ENCODE measurements at regions not wholly inside any gene's neighbourhood (a gene's known extent, or its start where the extent isn't known, plus 50 kb on each side); places are given as distances from the start of the nearest gene placed in this dataset.

DNA sequence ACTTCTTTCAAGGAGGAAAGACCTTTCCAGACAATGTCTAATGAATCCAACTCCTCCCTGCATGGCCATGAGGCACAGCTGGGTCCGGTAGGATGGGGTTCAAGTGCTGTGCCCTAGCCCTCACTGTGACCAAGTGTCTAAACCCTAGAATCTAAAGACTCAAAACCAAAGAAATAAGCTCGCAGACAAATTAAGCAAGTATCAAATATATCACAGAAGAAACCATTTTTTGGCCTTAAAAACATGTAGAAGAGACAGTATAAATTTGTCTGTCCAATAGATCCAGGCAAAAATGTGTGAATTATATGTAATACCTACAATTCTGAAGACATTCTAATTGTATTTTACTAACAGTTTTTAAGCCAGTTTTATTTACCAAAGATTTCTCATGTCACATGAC, 56.4 kb upstream of the WDR17 start:
- TF ChIP-seq TARDBP (IDR thresholded peaks at IDR 0.05) (no peak), FOXK2 (IDR thresholded peaks at IDR 0.05) (no peak), FOXM1 (IDR thresholded peaks at IDR 0.05; ENCODE audit: borderline replicate concordance) (no peak), ARNT (IDR thresholded peaks at IDR 0.05) (no peak), SUZ12 (IDR thresholded peaks at IDR 0.05) (no peak), LEF1 (IDR thresholded peaks at IDR 0.05; ENCODE audit: borderline replicate concordance) (no peak), ZNF384 (IDR thresholded peaks at IDR 0.05) (no peak), BHLHE40 (IDR thresholded peaks at IDR 0.05; ENCODE audit: borderline replicate concordance) (no peak), SP1 (IDR thresholded peaks at IDR 0.05) (no peak), ELF4 (IDR thresholded peaks at IDR 0.05) (no peak), CTBP1 (IDR thresholded peaks at IDR 0.05; ENCODE audit: borderline replicate concordance) (no peak), NFRKB (IDR thresholded peaks at IDR 0.05) (no peak), HDGF (IDR thresholded peaks at IDR 0.05; ENCODE audit: borderline replicate concordance) (no peak), FOXA1 (IDR thresholded peaks at IDR 0.05) (no peak), L3MBTL2 (conservative IDR thresholded peaks at IDR 0.05) (no peak)
- TF ChIP-seq, protein P1, sequence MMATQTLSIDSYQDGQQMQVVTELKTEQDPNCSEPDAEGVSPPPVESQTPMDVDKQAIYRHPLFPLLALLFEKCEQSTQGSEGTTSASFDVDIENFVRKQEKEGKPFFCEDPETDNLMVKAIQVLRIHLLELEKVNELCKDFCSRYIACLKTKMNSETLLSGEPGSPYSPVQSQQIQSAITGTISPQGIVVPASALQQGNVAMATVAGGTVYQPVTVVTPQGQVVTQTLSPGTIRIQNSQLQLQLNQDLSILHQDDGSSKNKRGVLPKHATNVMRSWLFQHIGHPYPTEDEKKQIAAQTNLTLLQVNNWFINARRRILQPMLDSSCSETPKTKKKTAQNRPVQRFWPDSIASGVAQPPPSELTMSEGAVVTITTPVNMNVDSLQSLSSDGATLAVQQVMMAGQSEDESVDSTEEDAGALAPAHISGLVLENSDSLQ (IDR thresholded peaks at IDR 0.05) = no peak
- CTCF ChIA-PET = no interaction called here
- DNase-seq (ENCODE audit: extremely low spot score) = no peak
- POLR2A ChIA-PET = no interaction called here

DNA sequence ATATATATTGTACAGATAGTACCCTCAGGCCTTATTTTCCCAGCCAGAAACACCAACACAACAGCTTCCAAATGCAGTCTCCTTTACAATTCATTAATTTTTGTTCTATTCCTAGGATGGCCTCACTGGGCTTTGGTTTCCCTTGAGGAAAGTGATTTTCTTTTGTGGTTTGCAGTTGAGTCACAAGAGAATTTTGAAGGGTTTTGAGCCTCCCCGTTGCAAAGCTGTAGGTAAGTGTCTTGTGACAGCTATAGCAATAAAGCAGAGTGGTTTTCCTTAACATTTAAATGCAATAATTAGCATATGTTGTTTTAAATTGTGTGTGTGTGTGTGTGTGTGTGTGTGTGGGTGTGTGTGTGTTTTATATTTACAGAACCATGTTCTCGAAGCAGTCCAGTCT, 54.1 kb upstream of the WDR17 start:
- no peak for TF ChIP-seq TARDBP (IDR thresholded peaks at IDR 0.05)
- TF ChIP-seq NFRKB (IDR thresholded peaks at IDR 0.05) = no peak
- no peak for TF ChIP-seq SUZ12 (IDR thresholded peaks at IDR 0.05)
- TF ChIP-seq SP1 (IDR thresholded peaks at IDR 0.05) = no peak
- TF ChIP-seq FOXA1 (IDR thresholded peaks at IDR 0.05) = no peak
- no peak for TF ChIP-seq FOXM1 (IDR thresholded peaks at IDR 0.05; ENCODE audit: borderline replicate concordance)
- POLR2A ChIA-PET = interaction anchor here (0.7 kb wide), 1 partner anchor 10 kb away, joined by 3 read pairs; no protein-coding TSS in a partner anchor
- CTCF ChIA-PET = no interaction called here
- no peak for DNase-seq (ENCODE audit: extremely low spot score)

DNA sequence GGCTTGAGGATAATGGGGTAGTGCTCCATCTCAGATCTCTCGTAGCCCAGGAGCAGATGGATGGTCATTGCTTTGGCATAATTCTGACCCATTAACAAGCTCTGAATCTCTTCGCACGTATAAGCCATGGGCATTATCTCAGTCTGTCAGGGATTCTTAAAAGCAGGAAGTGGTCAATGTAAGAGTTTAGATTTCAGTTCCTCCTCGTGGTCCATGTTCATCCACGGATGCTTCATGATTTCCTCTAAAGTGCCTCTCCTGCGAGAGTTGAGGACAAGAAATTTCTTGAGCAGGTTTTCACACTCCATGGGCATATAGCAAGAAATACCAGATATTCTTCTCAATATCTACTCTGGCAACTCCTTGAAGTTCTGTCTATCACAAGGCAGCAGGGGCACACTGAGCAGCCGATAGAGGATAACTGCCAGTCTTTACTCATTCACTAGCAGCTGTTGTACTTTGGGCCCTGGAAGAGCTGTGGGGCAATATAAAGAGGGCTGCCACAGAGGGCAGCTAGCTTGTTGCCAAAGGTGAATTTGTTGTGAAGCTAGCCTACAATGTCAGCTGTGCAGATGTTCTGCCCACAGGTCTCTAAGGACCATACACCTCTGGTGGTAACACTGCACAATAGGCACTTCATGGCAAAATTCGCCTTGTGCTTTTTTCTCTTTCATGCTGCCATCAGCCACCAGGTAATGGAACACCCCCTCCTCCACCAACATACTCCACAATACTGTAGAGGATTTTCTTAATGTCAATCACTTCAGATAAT, 52.0 kb upstream of the WDR17 start:
- TF ChIP-seq CTBP1 (IDR thresholded peaks at IDR 0.05; ENCODE audit: borderline replicate concordance) (no peak), L3MBTL2 (conservative IDR thresholded peaks at IDR 0.05) (no peak), ELF4 (IDR thresholded peaks at IDR 0.05) (no peak), BHLHE40 (IDR thresholded peaks at IDR 0.05; ENCODE audit: borderline replicate concordance) (no peak), NFRKB (IDR thresholded peaks at IDR 0.05) (no peak), HDGF (IDR thresholded peaks at IDR 0.05; ENCODE audit: borderline replicate concordance) (no peak), ARNT (IDR thresholded peaks at IDR 0.05) (no peak), FOXA1 (IDR thresholded peaks at IDR 0.05) (no peak), ZNF384 (IDR thresholded peaks at IDR 0.05) (no peak), SP1 (IDR thresholded peaks at IDR 0.05) (no peak), FOXM1 (IDR thresholded peaks at IDR 0.05; ENCODE audit: borderline replicate concordance) (no peak), SUZ12 (IDR thresholded peaks at IDR 0.05) (no peak), FOXK2 (IDR thresholded peaks at IDR 0.05) (no peak), TARDBP (IDR thresholded peaks at IDR 0.05) (no peak), LEF1 (IDR thresholded peaks at IDR 0.05; ENCODE audit: borderline replicate concordance) (no peak)
- TF ChIP-seq, protein P1 (IDR thresholded peaks at IDR 0.05) = no peak
- DNase-seq (ENCODE audit: extremely low spot score) = no peak
- ChIA-PET CTCF (no interaction called here), POLR2A (no interaction called here)

DNA sequence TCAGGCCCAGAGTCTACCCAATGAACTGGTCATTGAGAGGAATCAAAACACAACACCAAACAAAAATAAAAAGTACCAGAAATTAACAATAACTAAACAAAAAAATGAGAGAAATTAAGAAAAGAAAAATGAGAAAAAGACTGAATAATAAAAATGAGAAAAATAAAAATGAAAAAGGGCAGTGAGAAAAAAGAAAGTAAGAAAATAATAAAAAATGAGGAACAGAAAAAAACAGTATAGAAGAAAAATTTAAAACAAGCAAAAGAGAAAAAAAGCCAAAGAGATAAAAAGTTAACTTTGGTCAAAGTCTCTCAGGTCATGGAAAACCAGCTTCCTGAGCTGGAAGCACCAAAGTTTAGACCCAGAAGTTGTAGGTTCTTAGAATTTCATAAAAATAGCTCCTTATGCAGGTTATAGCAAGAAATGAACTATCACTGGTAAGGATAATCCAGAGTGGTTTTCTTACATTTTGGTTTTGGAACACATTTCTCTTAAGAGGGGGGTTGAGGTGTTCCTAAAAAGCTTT, 51.0 kb upstream of the WDR17 start:
- ChIA-PET CTCF (no interaction called here), POLR2A (interaction anchor here (1.0 kb wide), 1 partner anchor 51 kb away, joined by 3 read pairs; the partner anchor contains the start of gene WDR17)
- TF ChIP-seq BHLHE40 (IDR thresholded peaks at IDR 0.05; ENCODE audit: borderline replicate concordance) (no peak), CTBP1 (IDR thresholded peaks at IDR 0.05; ENCODE audit: borderline replicate concordance) (no peak), SUZ12 (IDR thresholded peaks at IDR 0.05) (no peak), FOXM1 (IDR thresholded peaks at IDR 0.05; ENCODE audit: borderline replicate concordance) (no peak), FOXK2 (IDR thresholded peaks at IDR 0.05) (no peak), ARNT (IDR thresholded peaks at IDR 0.05) (no peak)
- no peak for DNase-seq (ENCODE audit: extremely low spot score)

Data from HEK293T (cell line).